Cerebellar cortex (tissue), 1 donor: ENCODE measurements at regions not wholly inside any gene's neighbourhood (a gene's known extent, or its start where the extent isn't known, plus 50 kb on each side); places are given as distances from the start of the nearest gene placed in this dataset.
A peak's percentile ranks its signal among the peaks of the same experiment; 100 is the strongest.

Experiments
- DNase-seq: peaks from one replicate; pipeline ENCODE4 v3.0.0-alpha.2; 2015; ENCODE audit warnings: low spot score

GRCh38 chr16:62224646-62225209, 188.5 kb upstream of the CDH8 start:
- no peak for DNase-seq

DNA sequence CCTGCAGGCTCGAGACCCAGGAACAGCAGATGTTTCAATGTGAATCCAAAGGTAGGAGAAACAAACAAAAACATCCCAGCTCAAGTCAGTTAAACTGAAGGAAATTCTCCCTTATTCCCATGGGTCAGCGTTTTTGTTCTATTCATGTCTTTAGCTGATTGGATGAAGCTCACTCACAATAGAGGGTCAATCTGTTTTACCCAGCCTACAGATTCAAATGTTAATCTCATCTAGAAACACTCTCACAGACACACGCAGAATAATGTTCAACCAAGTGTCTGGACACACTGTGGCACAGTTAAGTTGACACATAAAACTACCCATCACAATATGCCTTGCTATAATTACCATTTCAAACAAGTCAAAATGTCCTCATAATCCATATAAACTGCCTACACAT, 180.6 kb upstream of the CDH8 start:
- DNase-seq, result no peak

- no peak for DNase-seq
Measured at GRCh38 chr16:62213763-62214162, 177.5 kb upstream of the CDH8 start.

GRCh38 chr16:62208934-62209333, 172.7 kb upstream of the CDH8 start:
- DNase-seq, result no peak

DNA sequence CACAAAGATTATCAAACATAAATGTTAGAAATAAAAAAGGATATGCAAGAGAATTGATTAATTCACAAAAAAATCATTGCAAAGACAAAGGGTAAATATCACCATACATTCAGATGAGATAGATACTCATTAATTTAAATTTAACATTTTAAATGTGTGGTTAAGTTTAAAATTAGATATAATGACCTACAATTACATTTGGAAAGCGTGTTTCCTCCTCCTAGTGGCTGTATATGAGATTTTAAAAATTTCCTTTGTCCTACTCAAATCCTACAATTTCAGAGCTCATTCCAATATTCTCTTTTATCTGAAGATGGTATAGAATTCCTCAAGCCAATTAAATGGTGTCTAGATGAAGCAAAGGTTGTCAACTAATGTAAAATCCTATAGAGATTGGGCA, 169.2 kb upstream of the CDH8 start:
- no peak for DNase-seq

DNA sequence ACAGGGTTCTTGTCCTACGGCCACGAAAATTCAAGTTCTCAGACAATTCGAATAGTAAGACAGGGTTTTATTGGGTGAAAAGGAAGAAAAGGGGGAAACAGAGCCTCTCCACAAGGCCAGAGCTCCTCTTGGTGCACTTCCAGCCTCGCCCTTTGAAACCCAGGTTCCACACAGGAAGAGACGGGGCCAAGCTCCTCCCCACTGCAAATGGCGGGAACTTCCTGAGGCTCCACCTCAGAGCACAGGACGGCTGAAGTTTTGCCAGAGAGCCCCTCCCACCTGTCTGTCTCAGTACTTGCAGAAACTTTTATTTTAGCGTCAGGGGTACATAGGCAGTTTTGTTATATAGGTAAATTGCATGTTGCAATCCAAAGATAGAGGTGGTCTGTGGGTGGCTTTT, 165.7 kb upstream of the CDH8 start:
- no peak for DNase-seq

- no peak for DNase-seq
Measured at GRCh38 chr16:62194828-62195227, 158.6 kb upstream of the CDH8 start.

GRCh38 chr16:62190426-62190825, 154.2 kb upstream of the CDH8 start:
- DNase-seq, result peak; percentile 5

- DNase-seq, result no peak
Measured at GRCh38 chr16:62177351-62178203, 141.3 kb upstream of the CDH8 start.

DNA sequence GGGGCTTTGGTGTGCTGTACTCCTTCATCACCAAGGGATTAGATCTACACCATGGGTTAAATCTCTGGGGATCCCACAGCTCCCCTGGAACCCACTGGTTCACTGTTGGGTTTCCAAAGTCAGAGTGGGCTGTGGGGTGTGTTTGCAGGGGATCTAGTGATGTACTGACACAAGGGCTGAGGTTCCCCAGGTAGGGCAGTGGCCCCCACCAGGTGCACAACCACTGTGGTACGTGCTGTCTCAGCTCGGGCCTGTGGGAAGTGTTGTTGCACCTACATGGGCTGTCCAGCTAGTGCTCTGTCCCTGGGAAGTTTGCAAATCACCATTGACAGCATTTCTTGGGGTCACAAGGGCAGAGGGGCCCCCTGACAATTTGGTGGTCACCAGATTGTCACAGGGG, 134.4 kb upstream of the CDH8 start:
- no peak for DNase-seq

GRCh38 chr16:62167551-62167950, 131.3 kb upstream of the CDH8 start:
- no peak for DNase-seq

DNA sequence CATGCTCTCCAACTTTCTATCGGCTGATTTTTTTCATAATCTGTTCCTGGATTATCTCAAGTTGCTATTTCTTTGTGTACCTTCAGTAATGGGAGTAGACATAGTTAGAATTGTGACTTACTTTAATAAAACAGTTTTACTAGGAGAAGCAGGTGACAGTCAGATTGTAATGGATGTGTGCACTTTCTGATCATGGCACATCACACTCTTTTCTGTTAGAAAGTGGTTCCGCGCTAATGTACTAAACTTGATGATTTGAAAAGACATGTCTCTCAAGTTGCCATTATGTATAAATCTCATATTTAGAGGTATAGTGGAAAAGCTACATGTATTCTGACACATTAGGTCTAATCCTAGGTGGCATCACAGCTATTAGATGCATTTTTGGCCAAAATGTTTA, 121.3 kb upstream of the CDH8 start:
- DNase-seq, result no peak

- DNase-seq, result no peak
Measured at GRCh38 chr16:62156971-62157370, 120.7 kb upstream of the CDH8 start.

DNA sequence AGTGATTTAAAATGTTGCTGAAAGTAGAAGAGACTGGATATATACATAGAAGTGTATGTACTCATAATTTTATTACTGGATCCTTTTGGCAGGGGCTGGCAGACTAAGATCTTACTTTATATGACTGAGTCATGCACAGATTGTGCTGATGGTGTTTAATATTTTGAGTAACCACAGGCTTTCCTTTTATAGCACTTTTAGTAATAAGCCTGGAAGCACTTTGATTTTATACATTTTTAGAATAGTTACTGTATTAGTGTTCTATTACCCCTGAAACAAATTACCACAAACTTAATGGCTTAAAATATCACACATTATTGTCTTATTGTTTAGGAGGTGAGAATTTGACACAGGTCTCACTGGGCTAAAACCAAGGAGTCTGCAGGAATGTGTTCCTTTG, 113.4 kb upstream of the CDH8 start:
- no peak for DNase-seq

GRCh38 chr16:62137996-62138395, 101.8 kb upstream of the CDH8 start:
- no peak for DNase-seq

- DNase-seq, result no peak
Measured at GRCh38 chr16:62135911-62136310, 99.7 kb upstream of the CDH8 start.

GRCh38 chr16:62135446-62135845, 99.2 kb upstream of the CDH8 start:
- DNase-seq, result no peak

DNA sequence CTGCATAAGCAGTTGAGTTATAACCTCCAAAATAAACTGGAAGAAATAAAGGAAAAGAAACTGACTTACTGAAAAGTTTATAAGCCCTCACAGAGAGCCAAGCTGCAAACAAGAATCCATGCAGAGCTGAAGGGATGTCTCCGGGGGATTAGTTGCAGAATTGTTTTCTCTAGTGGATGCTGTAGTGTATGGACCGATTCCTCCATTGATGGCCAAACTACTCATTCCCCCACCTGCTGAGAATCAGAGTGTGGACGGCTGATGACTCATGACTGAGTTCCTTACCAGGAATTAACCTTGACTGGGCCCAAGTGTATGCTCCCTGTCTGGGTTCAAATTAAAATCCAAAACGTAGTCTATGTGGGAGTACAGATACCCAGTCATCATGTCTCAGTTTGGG, 93.9 kb upstream of the CDH8 start:
- no peak for DNase-seq

- no peak for DNase-seq
Measured at GRCh38 chr16:62105244-62105643, 69.0 kb upstream of the CDH8 start.

DNA sequence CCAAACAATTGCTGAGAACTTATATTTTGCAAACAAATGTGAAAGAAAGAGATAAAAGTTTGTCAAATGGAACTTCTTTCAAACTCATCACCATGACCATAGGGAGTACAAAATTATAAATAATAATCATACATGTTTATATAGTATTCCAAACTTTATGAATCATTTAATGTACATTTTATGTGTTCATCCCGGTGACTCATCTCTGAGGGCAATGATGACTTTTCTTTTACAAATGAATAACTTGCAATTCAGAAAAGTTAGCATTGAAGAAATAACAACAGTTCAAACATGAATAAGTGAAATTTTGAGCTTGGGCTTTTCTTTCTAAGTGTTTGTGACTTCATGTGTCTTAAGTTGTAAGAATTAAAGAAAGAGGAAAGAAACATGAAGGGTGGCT, 66.3 kb upstream of the CDH8 start:
- DNase-seq, result no peak

DNA sequence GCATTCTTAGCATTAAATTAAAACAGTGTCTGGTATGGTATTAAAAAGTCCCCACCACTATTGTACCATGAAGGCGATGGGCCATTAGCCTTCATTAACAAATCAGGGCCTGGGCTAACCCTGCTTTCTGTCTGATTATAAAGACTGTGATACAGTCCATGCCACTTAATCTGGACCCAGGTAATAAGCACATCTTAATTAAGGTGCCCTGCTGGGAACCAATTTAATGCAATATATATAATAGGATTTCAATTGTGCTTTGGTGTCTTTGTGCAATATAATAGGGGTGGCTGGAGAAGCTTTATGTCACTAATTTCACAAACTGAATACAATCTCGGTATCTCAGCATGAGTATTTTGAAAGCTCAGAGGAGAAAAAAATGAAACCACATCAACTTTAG, 64.4 kb upstream of the CDH8 start:
- DNase-seq, result no peak

DNA sequence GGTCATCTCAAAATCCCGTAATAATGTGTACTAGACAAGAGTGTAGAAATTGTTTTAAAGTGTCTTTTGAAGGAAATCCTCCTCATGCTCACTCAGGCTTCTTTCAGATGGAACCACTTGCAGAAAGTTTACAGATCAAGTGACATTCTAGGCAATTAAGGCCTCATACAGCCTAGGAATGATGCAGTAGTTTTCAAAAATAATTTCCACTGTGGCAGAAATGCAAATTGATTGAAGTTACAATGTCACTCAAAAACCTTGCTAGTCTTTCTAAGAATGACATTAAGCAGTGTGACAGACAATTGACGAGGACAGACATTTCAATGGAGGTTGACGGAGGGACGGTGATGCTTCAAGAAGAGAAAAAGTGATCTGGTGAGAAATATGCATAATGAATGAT, 53.5 kb upstream of the CDH8 start:
- DNase-seq, result no peak

DNA sequence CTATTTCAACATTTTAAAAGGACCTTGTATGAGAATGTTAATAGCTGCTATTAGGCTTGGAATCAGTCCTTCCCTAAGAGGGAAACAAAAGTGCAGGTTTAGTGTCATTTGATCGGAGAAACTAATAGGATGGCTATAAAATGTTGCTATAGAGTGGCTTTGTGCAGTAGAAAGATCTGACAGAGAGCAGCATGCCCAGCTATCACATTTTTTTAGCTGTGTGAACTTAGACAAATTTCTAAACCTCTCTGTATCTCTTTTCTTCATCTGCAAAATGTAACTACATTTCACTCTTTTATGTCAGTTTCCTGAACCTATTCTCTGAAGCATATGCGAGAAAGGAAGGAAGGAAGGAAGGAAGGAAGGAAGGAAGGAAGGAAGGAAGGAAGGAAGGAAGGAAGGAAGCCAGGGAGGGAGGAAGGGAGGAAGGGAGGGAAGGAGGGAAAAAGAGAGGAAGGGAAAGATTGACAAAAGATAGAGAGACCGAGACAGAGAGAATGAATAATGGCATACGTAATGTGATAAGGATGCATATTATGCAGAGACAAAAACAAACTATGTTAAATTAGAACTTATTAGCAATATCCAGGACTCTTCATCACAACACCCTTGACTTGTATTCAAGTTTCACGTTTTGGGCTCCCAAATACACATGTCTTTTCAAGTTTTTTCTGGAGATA, 52.6 kb upstream of the CDH8 start:
- DNase-seq, result no peak
